GM12891 (cell line): ENCODE measurements at regions not wholly inside any gene's neighbourhood (a gene's known extent, or its start where the extent isn't known, plus 50 kb on each side); places are given as distances from the start of the nearest gene placed in this dataset.

Source experiments
- POLR2A ChIP-seq: IDR thresholded peaks from 2 replicates; pipeline ENCODE4 v1.6.1; 2011; ENCODE audit warnings: low read depth, low read length, control low read depth
- POLR2AphosphoS5 ChIP-seq: IDR thresholded peaks from 2 replicates; pipeline ENCODE4 v1.6.1; 2011; ENCODE audit warnings: low read depth, low read length, control low read depth
- POU2F2 ChIP-seq: IDR thresholded peaks from 2 replicates; pipeline ENCODE4 v1.6.1; 2011; ENCODE audit warnings: low read depth, mild to moderate bottlenecking, control low read depth, low read length, moderate library complexity
- SPI1 ChIP-seq: IDR thresholded peaks from 2 replicates; pipeline ENCODE4 v1.6.1; 2011; ENCODE audit warnings: low read depth, low read length, control low read depth
- TAF1 ChIP-seq: IDR thresholded peaks from 2 replicates; pipeline ENCODE4 v1.6.1; 2011; ENCODE audit warnings: low read depth, low read length, control low read depth

DNA sequence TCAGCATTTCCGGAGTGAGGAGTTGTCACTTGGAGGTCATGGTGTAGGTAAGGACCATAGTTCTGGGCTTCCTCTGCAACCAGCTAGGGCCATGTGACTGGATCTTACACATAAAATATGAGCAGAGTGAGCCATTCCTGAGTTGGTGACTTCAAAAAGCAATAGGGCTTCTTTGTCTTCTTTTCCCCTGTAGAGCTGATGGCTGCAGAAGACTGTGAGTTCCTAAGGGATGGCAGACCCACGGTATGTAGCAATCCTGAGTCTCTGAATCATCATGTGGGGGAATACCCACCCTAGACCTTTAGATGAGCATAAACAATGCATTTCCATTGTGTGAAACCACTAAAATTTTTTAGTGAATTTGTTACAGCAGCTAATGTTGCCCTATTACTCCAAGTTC lies 151.1 kb upstream of the TBX3 start:
- TF ChIP-seq POLR2AphosphoS5 (no peak), POLR2A (no peak), SPI1 (no peak), POU2F2 (no peak), TAF1 (no peak)
